HepG2 (cell line): ENCODE measurements at regions not wholly inside any gene's neighbourhood (a gene's known extent, or its start where the extent isn't known, plus 50 kb on each side); places are given as distances from the start of the nearest gene placed in this dataset.

Experiments
- ADNP ChIP-seq: sonication (generic); formaldehyde crosslinking; IDR thresholded peaks from 2 replicates; pipeline ENCODE4 v1.4.0; 2020; ENCODE audit warnings: missing genetic modification reagents
- CEBPG ChIP-seq: IDR thresholded peaks from 2 replicates; pipeline ENCODE4 v1.6.1; 2016
- CTCF ChIP-seq: sonication (generic); formaldehyde crosslinking; IDR thresholded peaks from 2 replicates; pipeline ENCODE4 v1.5.0; 2020; ENCODE audit warnings: mild to moderate bottlenecking, missing genetic modification reagents, moderate library complexity
- EED ChIP-seq: sonication (generic); formaldehyde crosslinking; IDR thresholded peaks from 2 replicates; pipeline ENCODE4 v1.5.0; 2020; ENCODE audit warnings: mild to moderate bottlenecking, missing genetic modification reagents
- FOXK2 ChIP-seq: fragments of 450-650 bp; IDR thresholded peaks from 2 replicates; pipeline ENCODE4 v1.6.1; 2016
- FOXP4 ChIP-seq: sonication (generic); formaldehyde crosslinking; IDR thresholded peaks from 2 replicates; pipeline ENCODE4 v1.4.0; 2020; ENCODE audit warnings: missing genetic modification reagents
- HOXA3 ChIP-seq: sonication (generic); formaldehyde crosslinking; IDR thresholded peaks from 2 replicates; pipeline ENCODE4 v1.5.0; 2020; ENCODE audit warnings: missing genetic modification reagents
- MBD4 ChIP-seq: IDR thresholded peaks from 2 replicates; pipeline ENCODE4 v1.6.1; 2012; ENCODE audit warnings: low read length, inconsistent platforms, borderline replicate concordance
- NFKB2 ChIP-seq: sonication (generic); formaldehyde crosslinking; IDR thresholded peaks from 2 replicates; pipeline ENCODE4 v1.4.0; 2020; ENCODE audit warnings: missing genetic modification reagents, borderline replicate concordance
- PRMT3 ChIP-seq: sonication (generic); formaldehyde crosslinking; IDR thresholded peaks from 2 replicates; pipeline ENCODE4 v1.8.1; 2022; ENCODE audit warnings: low read depth, mild to moderate bottlenecking, moderate library complexity, missing genetic modification reagents, borderline replicate concordance
- RBFOX2 ChIP-seq: fragments of 200-400 bp; formaldehyde crosslinking; IDR thresholded peaks from 2 replicates; pipeline ENCODE4 v1.6.1; 2017; ENCODE audit warnings: low read depth, mild to moderate bottlenecking, low read length
- RBM39 ChIP-seq: fragments of 200-400 bp; formaldehyde crosslinking; IDR thresholded peaks from one replicate; pipeline ENCODE4 v1.6.1; 2018; ENCODE audit warnings: antibody characterized with exemption, mild to moderate bottlenecking, low read depth, low read length; ENCODE audit not compliant: poor library complexity, severe bottlenecking
- SRSF9 ChIP-seq: fragments of 200-400 bp; formaldehyde crosslinking; IDR thresholded peaks from 2 replicates; pipeline ENCODE4 v1.6.1; 2018; ENCODE audit warnings: borderline replicate concordance, mild to moderate bottlenecking, low read depth, low read length; ENCODE audit not compliant: insufficient read depth, poor library complexity, severe bottlenecking
- TBL1XR1 ChIP-seq: fragments of 150-350 bp; IDR thresholded peaks from 2 replicates; pipeline ENCODE4 v1.6.1; 2014; ENCODE audit warnings: borderline replicate concordance, low read length; ENCODE audit not compliant: partially characterized antibody
- ZBTB33 ChIP-seq: sonication (generic); formaldehyde crosslinking; IDR thresholded peaks from 2 replicates; pipeline ENCODE4 v1.4.0; 2020; ENCODE audit warnings: missing genetic modification reagents
- ZNF280D ChIP-seq: sonication (generic); formaldehyde crosslinking; IDR thresholded peaks from 2 replicates; pipeline ENCODE4 v1.5.1; 2020; ENCODE audit warnings: mild to moderate bottlenecking, missing genetic modification reagents
- ZNF331 ChIP-seq: sonication (generic); formaldehyde crosslinking; IDR thresholded peaks from 2 replicates; pipeline ENCODE4 v1.4.0; 2020; ENCODE audit warnings: missing genetic modification reagents
- ZNF576 ChIP-seq: sonication (generic); formaldehyde crosslinking; IDR thresholded peaks from 2 replicates; pipeline ENCODE4 v1.4.0; 2020; ENCODE audit warnings: mild to moderate bottlenecking, missing genetic modification reagents
- ZNF607 ChIP-seq: sonication (generic); formaldehyde crosslinking; IDR thresholded peaks from 2 replicates; pipeline ENCODE4 v1.5.1; 2020; ENCODE audit warnings: missing genetic modification reagents, mild to moderate bottlenecking, borderline replicate concordance
- ZNF777 ChIP-seq: sonication (generic); formaldehyde crosslinking; IDR thresholded peaks from 2 replicates; pipeline ENCODE4 v1.4.0; 2020; ENCODE audit warnings: missing genetic modification reagents
- ZNF780A ChIP-seq: sonication (generic); formaldehyde crosslinking; IDR thresholded peaks from 2 replicates; pipeline ENCODE4 v1.8.0; 2022; ENCODE audit warnings: mild to moderate bottlenecking, missing genetic modification reagents, moderate library complexity

- TF ChIP-seq FOXP4 (CRISPR knock-in tag) (no peak), RBM39 (no peak), NFKB2 (CRISPR knock-in tag) (no peak), FOXK2 (no peak), PRMT3 (no peak), SRSF9 (no peak), ZNF280D (CRISPR knock-in tag) (no peak), ZBTB33 (no peak), ADNP (no peak), TBL1XR1 (no peak), EED (CRISPR knock-in tag) (no peak), HOXA3 (CRISPR knock-in tag) (no peak), ZNF607 (CRISPR knock-in tag) (no peak), ZNF780A (no peak), RBFOX2 (no peak), CTCF (CRISPR knock-in tag) (peak; percentile 90), ZNF576 (no peak), ZNF777 (CRISPR knock-in tag) (no peak), ZNF331 (CRISPR knock-in tag) (0 out of 2 replicates have a peak, but pooled peaks have one; percentile 10), CEBPG (CRISPR knock-in tag) (no peak), MBD4 (no peak)
These were observed 75.8 kb upstream of the ZBED5 start (continued) for GRCh38 chr11:10933455-10934292.
